ENCODE measurements at regions not wholly inside any gene's neighbourhood (a gene's known extent, or its start where the extent isn't known, plus 50 kb on each side); places are given as distances from the start of the nearest gene placed in this dataset.
"Not testable (repeated sequence)": the region's sequence is repeated elsewhere in the genome, so short reads cannot be mapped to it uniquely, and the experiment has no call there.

DNA sequence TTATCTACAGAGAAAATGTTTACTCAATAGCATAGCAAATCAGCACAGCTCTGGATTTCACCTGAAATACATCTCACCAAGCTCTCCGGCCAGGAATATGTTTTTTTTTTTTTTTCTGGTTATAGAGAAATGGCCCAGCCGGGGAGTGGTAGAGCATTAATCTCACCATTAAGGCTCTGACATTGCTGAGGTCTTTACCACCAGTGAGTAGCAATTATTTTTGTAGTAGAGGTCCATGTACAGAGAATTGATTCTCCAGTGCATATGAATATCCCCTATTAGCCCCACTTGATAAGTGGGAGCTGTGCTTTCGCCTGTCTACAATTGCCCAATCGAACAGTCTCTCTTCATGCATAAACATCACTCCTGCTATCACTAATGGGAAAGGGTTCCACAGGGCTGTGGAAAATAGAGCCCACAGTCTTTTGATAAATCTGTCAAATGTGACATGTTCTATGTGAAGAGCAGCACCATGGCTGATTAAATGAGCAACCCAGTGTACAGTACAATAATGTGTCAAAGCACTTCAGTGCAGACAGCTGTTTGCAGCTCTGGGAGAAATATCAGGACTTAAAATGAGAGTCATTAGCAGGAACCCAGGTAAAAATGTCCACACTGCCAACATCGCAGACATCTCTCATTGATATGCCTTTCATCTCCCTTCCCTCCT lies 227.1 kb upstream of the ID4 start:
- Mint-ChIP-seq H3K4me3 (no peak overlapping the region), H3K36me3 (no peaks in the 10 kb centered on the region), H3K9me3 (peaks cover 2 to 31% (median 13%) of the 10 kb centered on the region in 7 donors), H3K27me3 (ENCODE audit: low read depth in 3 of 3) (peaks cover 0 to 3% (median 0%) of the 10 kb centered on the region in 3 donors), H3K4me1 (no peaks in the 10 kb centered on the region), H3K27ac (no peak overlapping the region)
- Histone ChIP-seq H3K9ac (ENCODE audit: insufficient read depth, low read length, poor library complexity, severe bottlenecking) (no peak overlapping the region), H2AFZ (ENCODE audit: insufficient read depth, low read depth, low read length, poor library complexity, severe bottlenecking) (no peak overlapping the region), H3K27ac (ENCODE audit: low read depth in 1 of 2, low read length in 2 of 2) (no peak overlapping the region), H4K20me1 (ENCODE audit: insufficient read depth, low read length) (no peaks in the 10 kb centered on the region), H3K36me3 (replicated peaks in 1 of 2; ENCODE audit: control insufficient read depth in 1 of 2, insufficient read depth in 2 of 2, low read length in 2 of 2) (no peaks in the 10 kb centered on the region), H3K27me3 (ENCODE audit: control insufficient read depth in 2 of 2, insufficient read depth in 2 of 2, low read length in 2 of 2) (no peaks in the 10 kb centered on the region), H3K4me1 (ENCODE audit: control insufficient read depth in 1 of 2, insufficient read depth in 2 of 2, low read length in 2 of 2) (no peaks in the 10 kb centered on the region), H3K9me3 (replicated peaks in 1 of 2; ENCODE audit: control insufficient read depth in 1 of 2, insufficient read depth in 1 of 2, low read length in 2 of 2) (peaks cover 29 to 30% of the 10 kb centered on the region in 2 donors), H3K4me3 (replicated peaks in 1 of 3; ENCODE audit: low read depth in 2 of 3, low read length in 3 of 3) (no peak overlapping the region), H3K79me2 (ENCODE audit: insufficient read depth, low read length) (no peaks in the 10 kb centered on the region), H3K4me2 (replicated peaks; ENCODE audit: extremely low read depth, low read length, poor library complexity, severe bottlenecking) (no peak overlapping the region)
- TF ChIP-seq, protein P1, sequence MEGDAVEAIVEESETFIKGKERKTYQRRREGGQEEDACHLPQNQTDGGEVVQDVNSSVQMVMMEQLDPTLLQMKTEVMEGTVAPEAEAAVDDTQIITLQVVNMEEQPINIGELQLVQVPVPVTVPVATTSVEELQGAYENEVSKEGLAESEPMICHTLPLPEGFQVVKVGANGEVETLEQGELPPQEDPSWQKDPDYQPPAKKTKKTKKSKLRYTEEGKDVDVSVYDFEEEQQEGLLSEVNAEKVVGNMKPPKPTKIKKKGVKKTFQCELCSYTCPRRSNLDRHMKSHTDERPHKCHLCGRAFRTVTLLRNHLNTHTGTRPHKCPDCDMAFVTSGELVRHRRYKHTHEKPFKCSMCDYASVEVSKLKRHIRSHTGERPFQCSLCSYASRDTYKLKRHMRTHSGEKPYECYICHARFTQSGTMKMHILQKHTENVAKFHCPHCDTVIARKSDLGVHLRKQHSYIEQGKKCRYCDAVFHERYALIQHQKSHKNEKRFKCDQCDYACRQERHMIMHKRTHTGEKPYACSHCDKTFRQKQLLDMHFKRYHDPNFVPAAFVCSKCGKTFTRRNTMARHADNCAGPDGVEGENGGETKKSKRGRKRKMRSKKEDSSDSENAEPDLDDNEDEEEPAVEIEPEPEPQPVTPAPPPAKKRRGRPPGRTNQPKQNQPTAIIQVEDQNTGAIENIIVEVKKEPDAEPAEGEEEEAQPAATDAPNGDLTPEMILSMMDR (IDR thresholded peaks at IDR 0.05) = no peak
- no CpG with 5 or more reads among the region's 5 CpGs for WGBS (ENCODE audit: insufficient coverage)
- intact Hi-C loops (cut with micrococcal nuclease) = no loop called here
- no peak for DNase-seq

DNA sequence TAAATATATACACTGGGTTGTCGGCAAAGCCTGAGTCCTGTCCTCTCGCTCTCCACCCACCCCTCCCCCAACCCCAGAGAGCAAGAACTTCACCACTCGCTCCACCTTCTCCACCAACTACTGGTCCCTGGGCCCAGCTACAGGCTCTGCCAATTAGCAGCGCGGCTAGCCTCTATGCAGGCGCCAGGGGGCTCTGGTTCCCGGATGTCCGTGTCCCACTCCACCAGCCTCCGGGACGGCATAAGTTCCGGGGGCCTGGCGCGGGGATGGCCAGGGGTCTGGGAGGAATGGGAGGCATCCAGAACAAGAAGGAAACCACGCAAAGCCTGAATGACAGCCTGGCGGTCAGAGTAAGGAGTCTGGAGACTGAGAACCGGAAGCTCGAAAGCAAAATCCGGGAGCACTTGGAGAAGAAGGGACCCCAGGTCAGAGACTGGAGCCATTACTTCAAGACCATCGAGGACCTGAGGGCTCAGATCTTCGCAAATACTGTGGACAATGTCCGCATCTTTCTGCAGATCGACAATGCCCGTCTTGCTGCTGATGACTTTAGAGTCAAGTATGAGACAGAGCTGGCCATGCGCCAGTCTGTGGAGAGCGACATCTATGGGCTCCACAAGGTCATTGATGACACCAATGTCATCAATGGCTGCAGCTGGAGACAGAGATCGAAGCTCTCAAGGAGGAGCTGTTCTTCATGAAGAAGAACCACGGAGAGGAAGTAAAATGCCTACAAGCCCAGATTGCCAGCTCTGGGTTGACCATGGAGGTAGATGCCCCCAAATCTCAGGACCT lies 224.3 kb upstream of the ID4 start:
- peaks cover 0 to 30% (median 20%) of the 10 kb centered on the region in 7 donors for H3K9me3 Mint-ChIP-seq
- H3K9me3 ChIP-seq (replicated peaks in 1 of 2; ENCODE audit: control insufficient read depth in 1 of 2, insufficient read depth in 1 of 2, low read length in 2 of 2) = peaks cover 30 to 32% of the 10 kb centered on the region in 2 donors
- H3K27ac ChIP-seq (ENCODE audit: low read depth in 1 of 2, low read length in 2 of 2); H3K4me2 ChIP-seq (replicated peaks; ENCODE audit: extremely low read depth, low read length, poor library complexity, severe bottlenecking); H3K36me3 Mint-ChIP-seq; H3K27me3 Mint-ChIP-seq (ENCODE audit: low read depth in 3 of 3); H3K4me1 Mint-ChIP-seq; H3K4me1 ChIP-seq (ENCODE audit: control insufficient read depth in 1 of 2, insufficient read depth in 2 of 2, low read length in 2 of 2); H3K4me3 Mint-ChIP-seq; H2AFZ ChIP-seq (ENCODE audit: insufficient read depth, low read depth, low read length, poor library complexity, severe bottlenecking); H3K27ac Mint-ChIP-seq; H3K79me2 ChIP-seq (ENCODE audit: insufficient read depth, low read length); H3K9ac ChIP-seq (ENCODE audit: insufficient read depth, low read length, poor library complexity, severe bottlenecking); DNase-seq; H3K27me3 ChIP-seq (ENCODE audit: control insufficient read depth in 2 of 2, insufficient read depth in 2 of 2, low read length in 2 of 2); H3K4me3 ChIP-seq (replicated peaks in 1 of 3; ENCODE audit: low read depth in 2 of 3, low read length in 3 of 3); intact Hi-C loops (cut with micrococcal nuclease); H4K20me1 ChIP-seq (ENCODE audit: insufficient read depth, low read length); H3K36me3 ChIP-seq (replicated peaks in 1 of 2; ENCODE audit: control insufficient read depth in 1 of 2, insufficient read depth in 2 of 2, low read length in 2 of 2): not testable (repeated sequence)
- 97% methylated on average over 19 of the region's 27 CpGs for WGBS (ENCODE audit: insufficient coverage)

Data from CD14-positive monocyte (primary cell).